ENCODE measurements at regions not wholly inside any gene's neighbourhood (a gene's known extent, or its start where the extent isn't known, plus 50 kb on each side); places are given as distances from the start of the nearest gene placed in this dataset.

DNA sequence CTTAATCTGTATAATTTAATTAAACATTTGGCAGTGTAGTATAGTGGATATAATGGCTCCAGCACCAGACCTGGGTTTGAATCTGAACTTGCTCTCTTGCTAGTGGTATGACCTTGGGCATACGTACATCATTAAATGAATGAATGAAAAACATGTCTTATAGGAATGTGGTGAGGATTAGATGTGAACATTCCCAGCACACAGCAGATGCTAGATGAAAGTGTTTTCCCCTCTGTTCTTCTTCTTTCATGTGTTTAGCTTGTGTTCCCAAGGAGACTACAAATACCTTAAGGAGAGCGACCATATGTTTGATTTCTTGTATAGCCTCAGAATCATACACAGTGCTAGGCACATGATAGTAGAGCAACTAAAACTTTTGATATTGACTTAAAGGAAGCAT is 56.5 kb downstream of the CT47B1 start:
- no peak for DNase-seq (ENCODE audit: low read depth)

DNA sequence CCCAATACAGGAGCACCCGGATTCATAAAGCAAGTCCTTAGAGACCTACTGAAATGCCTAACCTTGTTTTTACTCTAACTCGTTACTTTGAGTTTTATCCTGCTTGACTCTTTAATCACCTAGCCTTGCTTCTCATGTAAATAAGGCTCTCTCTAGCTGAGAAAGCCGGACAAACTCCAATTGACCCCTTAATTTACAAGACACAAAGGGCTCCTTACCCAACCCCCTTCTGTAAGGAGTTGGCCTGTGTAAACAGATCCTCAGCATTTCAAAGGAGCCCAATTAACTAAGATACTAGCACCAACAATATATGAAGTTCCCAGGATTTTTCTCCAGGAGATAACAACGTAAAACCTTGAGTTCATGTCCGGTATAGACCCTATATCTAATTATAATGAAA is 61.7 kb downstream of the CT47B1 start:
- no peak for DNase-seq (ENCODE audit: low read depth)

DNA sequence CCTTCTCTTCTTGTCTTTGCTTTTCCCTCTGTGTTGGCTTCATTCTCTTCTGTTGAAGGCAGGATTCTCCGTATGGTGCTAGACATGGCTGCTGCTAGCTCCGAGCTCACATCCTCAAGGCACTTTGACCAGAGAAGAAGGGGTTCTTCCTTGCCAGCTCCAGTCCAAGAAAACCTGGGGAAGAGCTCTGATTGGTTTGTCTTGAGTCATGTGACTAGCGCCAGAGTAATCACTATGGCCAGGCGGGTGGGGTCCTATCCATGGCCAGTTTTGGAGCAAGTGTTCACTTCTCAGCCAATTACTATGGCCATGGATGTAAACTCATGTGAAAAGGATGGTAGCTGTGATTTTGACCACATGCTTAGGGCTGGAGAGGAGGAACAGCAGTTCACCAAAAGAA is 74.2 kb downstream of the CT47B1 start:
- DNase-seq (ENCODE audit: low read depth) = no peak

DNA sequence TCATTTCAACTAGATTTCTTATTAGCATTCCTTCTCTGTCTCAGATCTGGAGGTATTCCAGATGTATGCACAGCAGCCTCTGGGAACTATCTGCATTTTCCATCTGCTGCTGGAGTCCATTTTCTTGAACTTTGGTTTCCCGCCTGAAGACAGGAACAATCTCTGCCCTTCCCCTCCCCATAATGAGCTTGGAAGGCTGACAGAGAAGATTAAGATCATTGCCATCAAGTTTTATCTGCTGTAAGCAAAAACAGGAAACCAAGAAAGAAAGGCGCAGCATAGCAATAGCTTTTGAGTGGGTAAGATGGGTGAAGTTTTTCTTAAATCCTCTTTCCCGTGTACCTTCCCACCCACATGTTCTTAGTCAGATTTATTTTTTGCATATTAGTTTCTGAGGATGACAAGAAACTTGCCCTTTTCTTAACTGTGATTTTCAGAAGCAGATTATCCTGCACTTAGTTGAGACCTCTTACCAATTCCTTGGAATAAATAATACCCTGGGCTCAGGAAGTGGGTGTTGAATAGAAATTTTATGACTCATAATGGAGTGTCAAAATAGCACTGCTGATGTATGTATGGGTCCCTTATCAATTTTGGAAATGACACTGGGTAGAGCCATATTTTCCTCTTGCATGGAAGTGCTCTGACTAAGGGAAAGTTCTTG is 78.3 kb downstream of the CT47B1 start:
- no peak for DNase-seq (ENCODE audit: low read depth)

DNA sequence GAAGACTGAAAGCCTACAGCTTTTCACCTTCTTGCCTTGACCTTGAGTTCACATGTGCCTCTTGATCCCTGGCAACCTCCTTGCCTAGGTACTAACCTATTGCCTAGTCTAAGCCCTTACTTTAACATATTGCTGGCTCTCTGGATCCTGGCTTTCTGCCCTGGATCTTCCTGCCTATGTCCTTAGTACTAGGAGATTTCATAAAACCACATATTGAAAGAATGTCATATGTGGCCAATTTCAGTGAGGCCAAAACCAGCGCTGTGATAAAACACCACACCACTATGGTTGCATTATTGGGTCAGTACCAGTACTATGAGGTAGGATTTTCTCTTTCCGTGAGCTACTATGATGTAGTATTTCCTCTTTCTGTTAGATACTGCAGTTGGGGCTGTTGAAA is 80.4 kb downstream of the CT47B1 start:
- DNase-seq (ENCODE audit: low read depth) = no peak

DNA sequence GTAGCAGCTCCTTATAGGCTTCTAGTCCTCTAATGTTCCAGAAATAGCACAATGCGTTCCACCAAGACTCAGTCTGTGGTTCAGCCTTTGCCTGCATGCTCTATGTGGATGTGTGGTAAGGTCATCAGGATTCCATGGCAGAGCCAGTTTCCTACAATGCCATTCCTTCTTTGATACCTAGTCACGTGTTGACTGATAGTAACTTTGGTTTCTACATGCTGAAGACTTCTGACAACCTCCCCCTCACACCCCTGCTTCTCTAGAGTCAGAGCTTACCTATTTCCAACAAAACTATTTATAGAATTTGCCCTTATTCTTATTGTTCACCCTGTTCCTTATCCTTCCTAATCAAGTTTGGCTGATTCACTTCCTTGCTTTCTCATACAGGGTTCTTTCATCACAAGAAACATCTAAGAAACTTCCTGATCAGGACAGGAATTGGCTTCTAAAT is 81.1 kb downstream of the CT47B1 start:
- DNase-seq (ENCODE audit: low read depth) = no peak

- DNase-seq (ENCODE audit: low read depth) = no peak
Measured at GRCh38 chrX:120793098-120793497, 82.6 kb downstream of the CT47B1 start.

DNA sequence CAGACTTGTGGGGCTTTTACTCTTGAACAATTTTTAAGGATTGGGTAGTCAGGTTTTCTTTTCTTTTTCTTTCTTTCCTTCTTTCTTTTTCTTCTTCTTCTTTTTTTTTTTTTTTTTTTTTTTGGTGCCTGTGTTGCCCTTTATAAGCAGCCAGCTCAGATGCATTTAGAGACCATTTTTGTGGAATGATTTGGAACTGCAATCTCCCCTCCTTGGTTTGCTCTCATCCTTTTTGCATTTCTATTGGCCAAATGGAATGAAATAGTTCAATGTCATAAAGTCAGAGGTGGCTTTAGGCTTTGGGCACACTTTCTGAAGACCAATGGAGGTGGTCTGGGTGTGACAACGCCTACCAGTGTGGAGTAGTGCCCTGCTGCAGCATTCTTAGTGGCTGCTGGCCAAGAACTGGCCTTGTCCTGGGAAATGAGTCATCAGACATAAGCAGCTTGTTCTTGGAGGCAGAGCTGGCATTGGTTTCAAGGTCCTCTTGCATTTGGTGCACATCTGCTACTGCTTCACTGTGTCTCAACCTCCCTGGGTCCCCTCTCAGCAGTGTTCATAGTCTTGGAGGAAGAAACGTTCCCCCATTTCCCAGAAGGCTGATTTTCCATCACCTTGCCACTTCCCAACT is 84.5 kb downstream of the CT47B1 start:
- peak; percentile 71 for DNase-seq (ENCODE audit: low read depth)

DNA sequence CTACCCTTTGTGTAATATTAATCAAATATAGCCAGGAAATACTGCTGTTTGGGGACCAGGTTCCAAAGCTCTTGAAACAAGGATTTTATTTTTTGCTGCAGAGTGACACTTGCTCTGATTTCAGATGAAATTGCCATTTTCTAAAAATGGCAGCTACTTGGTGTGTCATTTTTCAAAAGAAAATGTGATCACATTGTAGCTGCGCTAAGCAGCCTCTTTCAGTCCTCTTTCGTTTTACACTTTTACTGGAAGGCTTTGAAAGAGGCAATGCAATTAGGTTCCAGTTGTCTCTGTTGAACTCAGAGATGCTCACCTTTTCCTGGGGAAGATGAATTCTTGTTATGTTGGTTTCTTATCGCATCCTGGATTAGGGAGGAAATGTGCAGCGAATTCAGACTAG is 85.1 kb downstream of the CT47B1 start:
- DNase-seq (ENCODE audit: low read depth) = no peak

DNA sequence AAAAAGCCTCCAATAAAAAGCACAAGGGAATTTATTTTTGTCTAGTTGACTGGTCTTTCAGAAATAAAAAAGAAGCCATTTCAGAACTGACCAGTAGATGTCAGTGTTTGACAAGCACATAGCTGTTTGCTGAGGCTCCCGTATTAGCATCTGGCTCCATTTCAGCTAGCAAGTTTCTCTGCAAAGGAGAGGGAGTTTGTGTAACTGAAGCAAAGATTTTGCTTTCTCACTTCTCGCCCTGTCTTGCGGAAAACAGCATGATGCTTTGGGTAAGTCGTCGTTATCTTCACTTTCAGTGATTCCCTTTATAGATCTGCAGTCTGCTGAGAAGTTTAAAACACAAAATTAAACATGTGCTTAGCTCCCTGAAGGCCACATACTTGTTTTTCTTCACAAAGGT is 85.5 kb downstream of the CT47B1 start:
- peak; percentile 53 for DNase-seq (ENCODE audit: low read depth)

GRCh38 chrX:120781403-120781802 is 94.3 kb downstream of the CT47B1 start:
- DNase-seq (ENCODE audit: low read depth) = peak; percentile 34

DNA sequence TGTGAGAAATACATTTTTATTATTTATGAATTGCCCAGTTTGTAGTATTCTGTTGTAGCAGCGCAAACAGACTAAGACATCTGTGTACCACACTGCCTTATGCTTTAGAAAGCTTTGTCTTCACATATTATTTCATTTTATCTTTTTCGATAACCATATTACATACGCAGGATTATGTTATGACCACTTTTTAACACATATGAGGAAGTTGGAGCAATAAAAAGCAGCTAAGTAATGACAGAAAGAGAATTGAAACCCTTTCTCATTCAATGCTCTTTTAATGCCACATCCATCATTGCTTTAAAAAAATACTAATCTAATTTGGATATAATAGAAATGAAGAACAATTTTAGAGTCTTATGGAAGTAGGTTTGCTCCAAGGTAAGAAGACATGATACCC is 99.7 kb downstream of the CT47B1 start:
- no peak for DNase-seq (ENCODE audit: low read depth)

DNA sequence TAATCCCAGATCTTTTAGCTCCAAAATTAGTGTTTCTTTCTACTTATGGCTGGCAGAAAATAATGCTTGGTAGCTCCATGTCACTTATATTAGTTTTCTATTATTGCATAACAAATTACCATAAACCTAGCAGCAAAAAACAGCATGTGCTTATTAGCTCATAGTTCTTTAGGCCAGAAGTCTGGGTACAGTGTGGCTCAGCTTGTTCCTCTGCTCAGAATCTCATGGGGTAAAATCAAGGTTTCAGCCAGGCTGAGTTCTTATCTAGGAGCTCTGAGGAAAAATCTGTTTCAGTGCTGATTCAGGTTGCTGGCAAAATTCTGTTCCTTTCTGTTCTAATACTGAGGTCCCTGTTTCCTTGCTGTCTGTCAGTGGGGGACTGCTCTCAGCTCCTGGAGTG is 101.1 kb downstream of the CT47B1 start:
- no peak for DNase-seq (ENCODE audit: low read depth)

DNA sequence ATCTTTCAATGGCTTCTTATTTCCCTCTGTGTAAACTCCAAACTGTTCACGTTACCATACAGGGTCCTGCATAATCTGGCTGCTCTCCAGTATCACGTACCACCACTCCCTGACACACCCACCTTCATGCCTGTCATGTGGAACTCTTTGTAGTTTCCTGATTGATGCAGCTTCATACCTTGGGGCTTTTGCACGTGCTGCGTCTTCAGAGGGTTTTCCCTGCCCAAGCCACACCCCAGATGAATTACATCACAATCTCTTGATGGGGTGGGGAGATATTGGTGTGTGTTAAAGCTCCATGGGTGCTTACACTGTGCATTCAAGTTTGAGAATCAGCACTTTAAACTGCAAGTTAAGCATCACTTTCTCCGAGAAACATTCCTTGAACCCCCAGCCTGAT is 101.9 kb downstream of the CT47B1 start:
- no peak for DNase-seq (ENCODE audit: low read depth)

- peak; percentile 77 for DNase-seq (ENCODE audit: low read depth)
Measured at GRCh38 chrX:120769576-120770341, 105.9 kb downstream of the CT47B1 start.

GRCh38 chrX:120768681-120769080 is 107.0 kb downstream of the CT47B1 start:
- DNase-seq (ENCODE audit: low read depth) = peak; percentile 67

- no peak for DNase-seq (ENCODE audit: low read depth)
Measured at GRCh38 chrX:120768254-120768653, 107.4 kb downstream of the CT47B1 start.

GRCh38 chrX:120763269-120763668 is 112.4 kb downstream of the CT47B1 start:
- DNase-seq (ENCODE audit: low read depth) = no peak

- DNase-seq (ENCODE audit: low read depth) = no peak
Measured at GRCh38 chrX:120761810-120762209, 113.9 kb downstream of the CT47B1 start.

GRCh38 chrX:120759685-120760084 is 116.0 kb downstream of the CT47B1 start:
- DNase-seq (ENCODE audit: low read depth) = no peak

DNA sequence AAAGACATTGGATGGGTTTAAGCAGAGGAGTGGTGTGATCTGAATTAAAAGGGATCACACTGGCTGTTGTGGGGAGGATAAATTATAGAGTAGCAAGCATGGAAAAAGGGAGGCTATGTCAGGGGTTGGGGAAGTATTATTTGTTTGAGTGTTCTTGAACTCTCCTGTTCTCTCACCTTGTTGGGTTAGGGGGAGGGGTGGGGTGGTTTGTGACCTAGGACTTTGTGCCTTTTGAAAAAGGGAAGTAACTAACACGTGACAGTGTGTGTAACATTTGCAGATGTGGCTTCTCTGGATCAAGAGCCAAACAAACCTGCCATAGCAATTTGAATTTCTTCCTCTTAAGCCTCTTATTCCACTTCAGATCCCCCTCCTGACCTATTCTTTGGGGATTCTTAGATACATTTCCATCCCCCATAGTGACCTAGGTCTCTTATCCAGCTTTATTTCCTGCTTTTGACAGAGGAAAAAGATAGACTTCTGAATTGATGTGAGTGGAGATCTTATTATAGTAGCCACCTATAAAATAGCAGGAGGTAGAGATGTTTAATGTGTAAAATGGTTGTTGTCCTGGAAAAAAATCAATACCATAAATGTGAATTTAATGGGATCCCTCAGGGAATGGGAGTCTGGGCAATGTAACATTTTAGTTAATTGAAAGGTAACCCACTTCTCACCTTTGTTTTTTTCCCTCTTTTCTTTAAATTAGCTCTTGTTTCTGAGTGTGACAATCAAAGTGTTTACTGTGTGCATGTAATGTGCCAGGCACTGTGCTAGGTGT is 120.4 kb downstream of the CT47B1 start:
- no peak for DNase-seq (ENCODE audit: low read depth)
